Neural cell (in vitro differentiated cells): ENCODE measurements at regions not wholly inside any gene's neighbourhood (a gene's known extent, or its start where the extent isn't known, plus 50 kb on each side); places are given as distances from the start of the nearest gene placed in this dataset.

Experiments used
- H2AFZ ChIP-seq: fragments of 200-600, 300-800 bp; sonication (generic), shearing (Covaris generic); 2 replicates; pipeline ENCODE4 v1.6.0; 2014; ENCODE audit warnings: low read depth, mild to moderate bottlenecking, antibody characterized with exemption, low read length, moderate library complexity
- H3F3A ChIP-seq: fragments of 200-600 bp; shearing (Covaris generic); 2 replicates; pipeline ENCODE4 v1.6.1; 2016; ENCODE audit warnings: mild to moderate bottlenecking, moderate library complexity, mixed read lengths, antibody characterized with exemption, low read length; ENCODE audit not compliant: insufficient read depth, poor library complexity, severe bottlenecking
- H3K27ac ChIP-seq: fragments of 200-600, 300-800 bp; sonication (generic), shearing (Covaris generic); 2 replicates; pipeline ENCODE4 v1.5.1; 2014; ENCODE audit warnings: mild to moderate bottlenecking, low read length, moderate library complexity
- H3K27me3 ChIP-seq: fragments of 300-800, 200-600 bp; sonication (generic), shearing (Covaris generic); 2 replicates; pipeline ENCODE4 v1.6.0; 2014; ENCODE audit warnings: mild to moderate bottlenecking, low read depth, low read length, moderate library complexity; ENCODE audit not compliant: insufficient read depth
- H3K36me3 ChIP-seq: fragments of 300-800, 200-600 bp; sonication (generic), shearing (Covaris generic); 2 replicates; pipeline ENCODE4 v1.5.1; 2014; ENCODE audit warnings: mild to moderate bottlenecking, antibody characterized with exemption, low read length, moderate library complexity; ENCODE audit not compliant: insufficient read depth
- H3K4me2 ChIP-seq: fragments of 300-800, 200-600 bp; sonication (generic), shearing (Covaris generic); 2 replicates; pipeline ENCODE4 v1.6.0; 2014; ENCODE audit warnings: mild to moderate bottlenecking, low read length
- H3K4me3 ChIP-seq: fragments of 300-800, 200-600 bp; sonication (generic), shearing (Covaris generic); 2 replicates; pipeline ENCODE4 v1.5.1; 2014; ENCODE audit warnings: mild to moderate bottlenecking, low read length, moderate library complexity
- H3K79me2 ChIP-seq: fragments of 200-600 bp; shearing (Covaris generic); replicated peaks from 2 replicates; pipeline ENCODE4 v1.6.0; 2014; ENCODE audit warnings: mild to moderate bottlenecking, low read length, moderate library complexity; ENCODE audit not compliant: insufficient read depth
- H3K9ac ChIP-seq: fragments of 300-800, 200-600 bp; sonication (generic), shearing (Covaris generic); 2 replicates; pipeline ENCODE4 v1.6.1; 2016; ENCODE audit warnings: mild to moderate bottlenecking, low read length, mixed read lengths
- H3K9me2 ChIP-seq: fragments of 200-600 bp; shearing (Covaris generic); 2 replicates; pipeline ENCODE4 v1.6.1; 2016; ENCODE audit warnings: mild to moderate bottlenecking, low read length, mixed read lengths; ENCODE audit not compliant: insufficient read depth
- H3K9me3 ChIP-seq: fragments of 200-600, 300-800 bp; sonication (generic), shearing (Covaris generic); 2 replicates; pipeline ENCODE4 v1.6.1; 2016; ENCODE audit warnings: mild to moderate bottlenecking, mixed run types, low read length, moderate library complexity, mixed read lengths
- H4K20me1 ChIP-seq: fragments of 200-600 bp; shearing (Covaris generic); 2 replicates; pipeline ENCODE4 v1.6.1; 2016; ENCODE audit warnings: mild to moderate bottlenecking, mixed run types; ENCODE audit not compliant: insufficient read depth
- EP300 ChIP-seq: fragments of 450-650 bp; conservative IDR thresholded peaks from 2 replicates; pipeline ENCODE4 v1.6.1; 2014; ENCODE audit warnings: antibody characterized with exemption, mild to moderate bottlenecking, moderate library complexity; ENCODE audit not compliant: poor library complexity, severe bottlenecking
- EZH2 ChIP-seq: fragments of 200-600, 300-800 bp; shearing (Covaris generic), sonication (generic); IDR thresholded peaks from 2 replicates; pipeline ENCODE4 v1.6.1; 2014; ENCODE audit warnings: antibody characterized with exemption, low read length, borderline replicate concordance, mild to moderate bottlenecking; ENCODE audit not compliant: insufficient read depth, poor library complexity, severe bottlenecking
- MXI1 ChIP-seq: fragments of 450-650 bp; conservative IDR thresholded peaks from 2 replicates; pipeline ENCODE4 v1.6.1; 2014; ENCODE audit warnings: antibody characterized with exemption, mild to moderate bottlenecking; ENCODE audit not compliant: poor library complexity, severe bottlenecking
- POLR2AphosphoS5 ChIP-seq: IDR thresholded peaks from 2 replicates; pipeline ENCODE4 v1.6.1; 2012
- RAD21 ChIP-seq: fragments of 450-650 bp; conservative IDR thresholded peaks from 2 replicates; pipeline ENCODE4 v1.6.1; 2014; ENCODE audit warnings: antibody characterized with exemption, mild to moderate bottlenecking, moderate library complexity
- SMC3 ChIP-seq: fragments of 450-650 bp; conservative IDR thresholded peaks from 2 replicates; pipeline ENCODE4 v1.6.1; 2014; ENCODE audit warnings: antibody characterized with exemption, mild to moderate bottlenecking, moderate library complexity; ENCODE audit not compliant: poor library complexity
- TAF1 ChIP-seq: IDR thresholded peaks from 2 replicates; pipeline ENCODE4 v1.6.1; 2012; ENCODE audit warnings: low read depth
- TF ChIP-seq, protein P1 (sequence below): fragments of 450-650 bp; IDR thresholded peaks from 2 replicates; pipeline ENCODE4 v1.5.1; 2014; ENCODE audit warnings: antibody characterized with exemption, mild to moderate bottlenecking, moderate library complexity; ENCODE audit not compliant: poor library complexity, severe bottlenecking
- TF ChIP-seq, protein P2 (sequence below): IDR thresholded peaks from 2 replicates; pipeline ENCODE4 v1.6.1; 2012; ENCODE audit warnings: borderline replicate concordance

DNA sequence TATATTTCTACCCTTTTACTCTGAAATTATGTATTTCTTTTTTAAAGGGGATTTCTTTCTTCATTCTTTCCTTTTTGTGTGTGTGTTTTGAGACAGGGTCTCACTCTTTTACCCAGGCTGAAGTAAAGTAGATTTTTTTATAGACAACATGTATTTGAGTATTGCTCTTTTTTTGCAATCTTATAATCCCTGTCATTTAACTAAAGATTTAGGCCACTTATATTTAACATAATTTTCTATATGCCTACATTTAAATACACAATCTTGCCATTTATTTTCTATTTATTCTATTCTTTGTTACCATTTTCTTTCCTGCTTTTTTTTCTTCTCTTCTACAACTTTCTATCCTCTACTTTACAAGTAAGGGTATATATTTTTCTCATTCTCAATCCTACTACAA lies 416.0 kb upstream of the IRX2 start:
- H3K27ac ChIP-seq: no peak overlapping the region
- no peaks in the 10 kb centered on the region for H3K79me2 ChIP-seq
- H3K9me3 ChIP-seq: no peaks in the 10 kb centered on the region
- H3K27me3 ChIP-seq: no peaks in the 10 kb centered on the region
- no peaks in the 10 kb centered on the region for H3F3A ChIP-seq
- no peaks in the 10 kb centered on the region for H3K9me2 ChIP-seq
- no peak overlapping the region for H3K4me3 ChIP-seq
- no peak overlapping the region for H2AFZ ChIP-seq
- no peak overlapping the region for H3K9ac ChIP-seq
- H3K36me3 ChIP-seq: no peaks in the 10 kb centered on the region
- TF ChIP-seq POLR2AphosphoS5: no peak
- TF ChIP-seq MXI1: no peak
- no peak for TF ChIP-seq RAD21
- H4K20me1 ChIP-seq: no peaks in the 10 kb centered on the region
- no peak overlapping the region for H3K4me2 ChIP-seq

DNA sequence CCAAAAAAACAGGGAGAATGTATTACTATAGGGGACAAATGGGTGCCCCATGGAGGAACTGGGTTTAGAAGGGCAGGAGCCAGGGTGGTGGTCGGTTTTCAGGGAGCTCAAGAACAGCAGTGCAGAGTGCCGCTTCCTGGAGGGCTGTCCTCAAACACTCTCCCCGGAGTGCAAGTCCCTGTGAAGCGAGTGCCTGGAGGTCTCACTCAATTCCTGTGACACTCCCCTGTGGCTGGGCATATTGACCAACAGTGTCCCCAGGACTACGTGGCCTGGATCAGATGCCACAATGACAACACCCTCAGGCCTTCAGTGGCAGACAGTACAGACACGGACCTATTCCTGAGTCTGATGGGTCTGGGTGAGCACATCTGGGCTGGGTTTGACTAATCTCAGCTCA lies 412.1 kb upstream of the IRX2 start:
- Histone ChIP-seq H3K9me3 (no peaks in the 10 kb centered on the region), H3K36me3 (no peaks in the 10 kb centered on the region), H2AFZ (no peak overlapping the region), H3K9ac (no peak overlapping the region), H4K20me1 (no peaks in the 10 kb centered on the region), H3K27ac (no peak overlapping the region), H3K4me3 (no peak overlapping the region), H3F3A (no peaks in the 10 kb centered on the region), H3K79me2 (no peaks in the 10 kb centered on the region), H3K9me2 (no peaks in the 10 kb centered on the region), H3K4me2 (no peak overlapping the region), H3K27me3 (no peaks in the 10 kb centered on the region)
- TF ChIP-seq RAD21: no peak
- TF ChIP-seq, protein P1, sequence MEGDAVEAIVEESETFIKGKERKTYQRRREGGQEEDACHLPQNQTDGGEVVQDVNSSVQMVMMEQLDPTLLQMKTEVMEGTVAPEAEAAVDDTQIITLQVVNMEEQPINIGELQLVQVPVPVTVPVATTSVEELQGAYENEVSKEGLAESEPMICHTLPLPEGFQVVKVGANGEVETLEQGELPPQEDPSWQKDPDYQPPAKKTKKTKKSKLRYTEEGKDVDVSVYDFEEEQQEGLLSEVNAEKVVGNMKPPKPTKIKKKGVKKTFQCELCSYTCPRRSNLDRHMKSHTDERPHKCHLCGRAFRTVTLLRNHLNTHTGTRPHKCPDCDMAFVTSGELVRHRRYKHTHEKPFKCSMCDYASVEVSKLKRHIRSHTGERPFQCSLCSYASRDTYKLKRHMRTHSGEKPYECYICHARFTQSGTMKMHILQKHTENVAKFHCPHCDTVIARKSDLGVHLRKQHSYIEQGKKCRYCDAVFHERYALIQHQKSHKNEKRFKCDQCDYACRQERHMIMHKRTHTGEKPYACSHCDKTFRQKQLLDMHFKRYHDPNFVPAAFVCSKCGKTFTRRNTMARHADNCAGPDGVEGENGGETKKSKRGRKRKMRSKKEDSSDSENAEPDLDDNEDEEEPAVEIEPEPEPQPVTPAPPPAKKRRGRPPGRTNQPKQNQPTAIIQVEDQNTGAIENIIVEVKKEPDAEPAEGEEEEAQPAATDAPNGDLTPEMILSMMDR: no peak
- TF ChIP-seq, protein P2, sequence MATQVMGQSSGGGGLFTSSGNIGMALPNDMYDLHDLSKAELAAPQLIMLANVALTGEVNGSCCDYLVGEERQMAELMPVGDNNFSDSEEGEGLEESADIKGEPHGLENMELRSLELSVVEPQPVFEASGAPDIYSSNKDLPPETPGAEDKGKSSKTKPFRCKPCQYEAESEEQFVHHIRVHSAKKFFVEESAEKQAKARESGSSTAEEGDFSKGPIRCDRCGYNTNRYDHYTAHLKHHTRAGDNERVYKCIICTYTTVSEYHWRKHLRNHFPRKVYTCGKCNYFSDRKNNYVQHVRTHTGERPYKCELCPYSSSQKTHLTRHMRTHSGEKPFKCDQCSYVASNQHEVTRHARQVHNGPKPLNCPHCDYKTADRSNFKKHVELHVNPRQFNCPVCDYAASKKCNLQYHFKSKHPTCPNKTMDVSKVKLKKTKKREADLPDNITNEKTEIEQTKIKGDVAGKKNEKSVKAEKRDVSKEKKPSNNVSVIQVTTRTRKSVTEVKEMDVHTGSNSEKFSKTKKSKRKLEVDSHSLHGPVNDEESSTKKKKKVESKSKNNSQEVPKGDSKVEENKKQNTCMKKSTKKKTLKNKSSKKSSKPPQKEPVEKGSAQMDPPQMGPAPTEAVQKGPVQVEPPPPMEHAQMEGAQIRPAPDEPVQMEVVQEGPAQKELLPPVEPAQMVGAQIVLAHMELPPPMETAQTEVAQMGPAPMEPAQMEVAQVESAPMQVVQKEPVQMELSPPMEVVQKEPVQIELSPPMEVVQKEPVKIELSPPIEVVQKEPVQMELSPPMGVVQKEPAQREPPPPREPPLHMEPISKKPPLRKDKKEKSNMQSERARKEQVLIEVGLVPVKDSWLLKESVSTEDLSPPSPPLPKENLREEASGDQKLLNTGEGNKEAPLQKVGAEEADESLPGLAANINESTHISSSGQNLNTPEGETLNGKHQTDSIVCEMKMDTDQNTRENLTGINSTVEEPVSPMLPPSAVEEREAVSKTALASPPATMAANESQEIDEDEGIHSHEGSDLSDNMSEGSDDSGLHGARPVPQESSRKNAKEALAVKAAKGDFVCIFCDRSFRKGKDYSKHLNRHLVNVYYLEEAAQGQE: no peak
- no peak for TF ChIP-seq SMC3
- no peak for TF ChIP-seq EZH2
- no peak for TF ChIP-seq EP300
- no peak for TF ChIP-seq MXI1
- no peak for TF ChIP-seq POLR2AphosphoS5
- TF ChIP-seq TAF1: no peak

DNA sequence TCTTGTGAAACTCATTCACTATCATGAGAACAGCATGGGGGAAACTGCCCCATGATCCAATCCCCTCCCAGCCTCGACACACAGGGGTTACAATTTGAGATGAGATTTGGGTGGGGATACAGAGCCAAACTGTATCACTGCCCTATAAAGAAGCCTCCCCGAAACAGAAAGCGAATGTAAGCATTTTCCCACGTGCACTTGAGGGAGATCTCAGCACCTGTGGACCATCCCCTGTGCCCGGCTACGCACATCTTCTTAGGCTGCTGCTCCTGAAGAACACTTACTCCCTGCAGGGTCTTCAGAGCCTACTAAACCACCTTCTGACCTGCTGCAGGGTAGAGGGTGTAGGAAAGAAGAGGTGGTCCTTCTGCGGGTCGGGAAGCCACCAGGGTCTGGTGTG lies 410.2 kb upstream of the IRX2 start:
- Histone ChIP-seq H4K20me1 (no peaks in the 10 kb centered on the region), H3K27ac (no peak overlapping the region), H3K9ac (no peak overlapping the region), H3K36me3 (no peaks in the 10 kb centered on the region), H3K4me2 (no peak overlapping the region), H3K27me3 (no peaks in the 10 kb centered on the region), H3K4me3 (no peak overlapping the region), H3K9me3 (no peaks in the 10 kb centered on the region), H3K79me2 (no peaks in the 10 kb centered on the region), H3K9me2 (no peaks in the 10 kb centered on the region), H2AFZ (no peak overlapping the region), H3F3A (no peaks in the 10 kb centered on the region)
- TF ChIP-seq RAD21: no peak
- TF ChIP-seq, protein P2: no peak
- no peak for TF ChIP-seq EP300
- TF ChIP-seq EZH2: no peak
- TF ChIP-seq SMC3: no peak
- no peak for TF ChIP-seq POLR2AphosphoS5
- no peak for TF ChIP-seq TAF1
- TF ChIP-seq MXI1: no peak
- TF ChIP-seq, protein P1: no peak
